ENCODE measurements at regions not wholly inside any gene's neighbourhood (a gene's known extent, or its start where the extent isn't known, plus 50 kb on each side); places are given as distances from the start of the nearest gene placed in this dataset.

- Histone ChIP-seq H3K4me3 (no peak overlapping the region), H3K36me3 (no peaks in the 10 kb centered on the region), H3K27me3 (peaks cover 0 to 3% (median 0%) of the 10 kb centered on the region in 9 donors), H3K9me3 (no peaks in the 10 kb centered on the region), H3K4me1 (peaks cover 0 to 21% (median under 1%) of the 10 kb centered on the region in 12 donors), H3K27ac (no peak overlapping the region)
- ATAC-seq, result no peak
- DNase-seq, result no peak
- 81 to 90% (median 87%) methylated on average over 1 of the region's 1 CpG for WGBS, 4 donors
- TF ChIP-seq POLR2A (IDR thresholded peaks at IDR 0.05) (no peak), CTCF (IDR thresholded peaks at IDR 0.05) (no peak)
- intact Hi-C loops (cut with DNase I), result loop anchor here in 2 of 10 donors (5.0 to 10.0 kb wide), 3 partner anchors 214 to 664 kb away; no protein-coding TSS in a partner anchor
Measured at GRCh38 chr10:129040377-129040776, 426.7 kb upstream of the MGMT start.

GRCh38 chr10:129041916-129042315 lies 425.1 kb upstream of the MGMT start:
- H3K27ac ChIP-seq, result no peak overlapping the region
- H3K36me3 ChIP-seq, result no peaks in the 10 kb centered on the region
- intact Hi-C loops (cut with DNase I), result loop anchor here in 2 of 10 donors (5.0 to 10.0 kb wide), 3 partner anchors 213 to 663 kb away; no protein-coding TSS in a partner anchor
- H3K4me3 ChIP-seq, result no peak overlapping the region
- DNase-seq (no peak), ATAC-seq (no peak)
- no peaks in the 10 kb centered on the region for H3K9me3 ChIP-seq
- no peak for TF ChIP-seq POLR2A (IDR thresholded peaks at IDR 0.05)
- TF ChIP-seq CTCF (IDR thresholded peaks at IDR 0.05), result no peak
- H3K27me3 ChIP-seq, result peaks cover 0 to 3% (median 0%) of the 10 kb centered on the region in 9 donors
- peaks cover 0 to 27% (median 4%) of the 10 kb centered on the region in 12 donors for H3K4me1 ChIP-seq
- 89 to 96% (median 95%) methylated on average over 9 of the region's 9 CpGs for WGBS, 4 donors

GRCh38 chr10:129042776-129043595 lies 424.1 kb upstream of the MGMT start:
- Histone ChIP-seq H3K36me3 (no peaks in the 10 kb centered on the region), H3K4me1 (peaks cover 0 to 27% (median 4%) of the 10 kb centered on the region in 12 donors), H3K9me3 (no peaks in the 10 kb centered on the region), H3K4me3 (no peak overlapping the region), H3K27me3 (peaks cover 0 to 3% (median 0%) of the 10 kb centered on the region in 9 donors), H3K27ac (no peak overlapping the region)
- no peak for DNase-seq
- intact Hi-C loops (cut with DNase I), result loop anchor here in 2 of 10 donors (5.0 to 10.0 kb wide), 3 partner anchors 212 to 662 kb away; no protein-coding TSS in a partner anchor
- no peak for ATAC-seq
- WGBS, 4 donors, result 61 to 66% (median 63%) methylated on average over 21 of the region's 21 CpGs
- TF ChIP-seq POLR2A (IDR thresholded peaks at IDR 0.05) (no peak), CTCF (IDR thresholded peaks at IDR 0.05) (no peak)

GRCh38 chr10:129043691-129044090 lies 423.4 kb upstream of the MGMT start:
- WGBS, 4 donors, result 84 to 86% (median 85%) methylated on average over 3 of the region's 3 CpGs
- no peaks in the 10 kb centered on the region for H3K36me3 ChIP-seq
- H3K4me1 ChIP-seq, result peaks cover 0 to 27% (median 2%) of the 10 kb centered on the region in 12 donors
- intact Hi-C loops (cut with DNase I), result loop anchor here in 2 of 10 donors (5.0 to 10.0 kb wide), 3 partner anchors 211 to 661 kb away; no protein-coding TSS in a partner anchor
- DNase-seq, result no peak
- TF ChIP-seq CTCF (IDR thresholded peaks at IDR 0.05), result no peak
- no peak for TF ChIP-seq POLR2A (IDR thresholded peaks at IDR 0.05)
- ATAC-seq, result no peak
- no peak overlapping the region for H3K4me3 ChIP-seq
- H3K9me3 ChIP-seq, result no peaks in the 10 kb centered on the region
- H3K27ac ChIP-seq, result no peak overlapping the region
- H3K27me3 ChIP-seq, result peaks cover 0 to 3% (median 0%) of the 10 kb centered on the region in 9 donors
